Esophagus muscularis mucosa (tissue), 2 donors: ENCODE measurements at regions not wholly inside any gene's neighbourhood (a gene's known extent, or its start where the extent isn't known, plus 50 kb on each side); places are given as distances from the start of the nearest gene placed in this dataset.

Source experiments
- POLR2A ChIP-seq: fragments of 450-650 bp; IDR thresholded peaks from one replicate; pipeline ENCODE4 v1.6.1; 2017; ENCODE audit warnings: antibody characterized with exemption, moderate library complexity, mild to moderate bottlenecking, low read depth
- POLR2AphosphoS5 ChIP-seq, 2 donors: sonication (generic); formaldehyde crosslinking; IDR thresholded peaks; one replicate each; pipeline ENCODE4 v1.6.1; 2017; ENCODE audit warnings: antibody characterized with exemption in 2 of 2

GRCh38 chr14:48250575-48250974 lies 575.2 kb upstream of the MDGA2 start:
- TF ChIP-seq POLR2A (no peak), POLR2AphosphoS5 (IDR thresholded peaks at IDR 0.05) (no peak)
